PC-9 (cell line): ENCODE measurements at regions not wholly inside any gene's neighbourhood (a gene's known extent, or its start where the extent isn't known, plus 50 kb on each side); places are given as distances from the start of the nearest gene placed in this dataset.

Experiments
- BruUV-seq: library from RNA; stranded (reverse); fragments of 400-500 nt; replicated peaks from 2 replicates; lab custom pipeline; 2021; lab: Mats Ljungman, UMichigan
- CTCF ChIA-PET: fragments of 300-600 bp; sonication (Branson Sonifier 250); formaldehyde crosslinking; loops from one replicate; lab custom pipeline; 2022; ENCODE audit warnings: antibody characterized with exemption; lab: Charles Lee
- POLR2A ChIA-PET: fragments of 300-600 bp; sonication (Branson Sonifier 250); formaldehyde crosslinking; loops from one replicate; lab custom pipeline; 2022; ENCODE audit warnings: antibody characterized with exemption; ENCODE audit not compliant: unreplicated experiment; lab: Charles Lee
- DNase-seq, 2 experiments: peaks; one replicate each; pipeline versions ENCODE4 v3.0.0 to v3.0.0-alpha.2; 2015 to 2022; ENCODE audit warnings: mixed read lengths in 1 of 2
- H2AFZ ChIP-seq: fragments of 200-600 bp; sonication (generic); 2 replicates; pipeline ENCODE4 v1.8.1; 2017; ENCODE audit warnings: antibody characterized with exemption
- H3F3A ChIP-seq: fragments of 200-600 bp; sonication (generic); 2 replicates; pipeline ENCODE4 v1.8.1; 2017; ENCODE audit warnings: antibody characterized with exemption, mild to moderate bottlenecking, low read depth; ENCODE audit not compliant: insufficient read depth
- H3K27ac ChIP-seq: fragments of 200-600 bp; sonication (generic); 2 replicates; pipeline ENCODE4 v1.6.1; 2016; ENCODE audit warnings: mixed run types
- H3K27me3 ChIP-seq: fragments of 200-600 bp; sonication (generic); 2 replicates; pipeline ENCODE4 v1.6.1; 2016; ENCODE audit warnings: low read depth, mixed run types; ENCODE audit not compliant: insufficient read depth
- H3K36me3 ChIP-seq: fragments of 200-600 bp; sonication (generic); 2 replicates; pipeline ENCODE4 v1.6.1; 2016; ENCODE audit warnings: low read depth, mixed run types
- H3K4me1 ChIP-seq: fragments of 200-600 bp; sonication (generic); replicated peaks from 2 replicates; pipeline ENCODE4 v1.6.1; 2016; ENCODE audit warnings: mixed run types; ENCODE audit not compliant: insufficient read depth
- H3K4me2 ChIP-seq: fragments of 200-600 bp; sonication (generic); 2 replicates; pipeline ENCODE4 v1.6.1; 2017; ENCODE audit warnings: mixed run types
- H3K4me3 ChIP-seq: fragments of 200-600 bp; sonication (generic); 2 replicates; pipeline ENCODE4 v1.6.1; 2016; ENCODE audit warnings: mixed run types
- H3K79me2 ChIP-seq: fragments of 200-600 bp; sonication (generic); 2 replicates; pipeline ENCODE4 v1.6.1; 2017; ENCODE audit warnings: low read depth, mixed run types
- H3K9me2 ChIP-seq: fragments of 200-600 bp; sonication (generic); 2 replicates; pipeline ENCODE4 v1.8.1; 2017; ENCODE audit warnings: mild to moderate bottlenecking; ENCODE audit not compliant: insufficient read depth
- H3K9me3 ChIP-seq: fragments of 200-600 bp; sonication (generic); 2 replicates; pipeline ENCODE4 v1.8.1; 2016; ENCODE audit warnings: low read depth; ENCODE audit not compliant: insufficient read depth
- H4K20me1 ChIP-seq: fragments of 200-600 bp; sonication (generic); 2 replicates; pipeline ENCODE4 v1.8.1; 2017; ENCODE audit not compliant: insufficient read depth
- EZH2 ChIP-seq: fragments of 200-600 bp; sonication (generic); IDR thresholded peaks from 2 replicates; pipeline ENCODE4 v1.8.0; 2017; ENCODE audit warnings: antibody characterized with exemption, low read depth
- intact Hi-C: fragments of 100-400 bp; cut with micrococcal nuclease; formaldehyde crosslinking; loops from one replicate; pipeline ENCODE4 v1.10.0; 2022; ENCODE audit not compliant: unreplicated experiment
- TF ChIP-seq, protein P1 (sequence below): fragments of 200-600 bp; sonication (generic); conservative IDR thresholded peaks from 2 replicates; pipeline ENCODE4 v1.6.1; 2017; ENCODE audit warnings: mixed run types, antibody characterized with exemption, mild to moderate bottlenecking, moderate library complexity

DNA sequence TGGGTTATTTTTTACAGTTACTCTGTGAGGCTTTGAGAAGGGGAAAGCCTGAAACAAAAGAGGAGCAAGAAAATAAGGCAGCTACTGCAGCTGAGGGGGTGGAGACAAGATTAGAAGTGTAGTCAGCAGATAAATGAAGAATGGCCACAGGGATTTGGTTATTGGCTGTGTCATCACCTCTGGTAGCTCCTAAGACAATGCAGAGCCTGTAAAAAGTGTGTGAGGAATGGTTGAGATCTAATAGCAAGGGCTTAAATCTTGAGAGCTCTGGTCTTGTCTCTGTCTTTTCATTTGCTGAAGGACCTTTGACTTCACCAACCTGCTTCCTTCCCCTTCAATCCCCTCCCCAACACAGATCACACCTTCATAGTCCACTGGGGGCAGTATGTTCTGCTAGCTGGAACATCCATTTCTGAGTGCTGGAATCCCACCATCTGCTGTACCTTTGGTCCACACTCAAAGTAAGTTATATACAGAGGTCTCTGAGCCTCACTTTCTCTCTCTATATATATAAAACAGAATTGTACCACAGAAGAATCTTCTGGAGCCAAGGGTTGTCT, 213.7 kb upstream of the ZIC3 start:
- Histone ChIP-seq H3K9me2 (no peaks in the 10 kb centered on the region), H3F3A (no peaks in the 10 kb centered on the region), H4K20me1 (no peaks in the 10 kb centered on the region), H3K27me3 (no peaks in the 10 kb centered on the region), H3K36me3 (no peaks in the 10 kb centered on the region), H3K4me3 (no peak overlapping the region), H3K4me2 (no peak overlapping the region), H3K4me1 (no peaks in the 10 kb centered on the region), H3K9me3 (no peaks in the 10 kb centered on the region), H3K79me2 (no peaks in the 10 kb centered on the region), H3K27ac (no peak overlapping the region), H2AFZ (no peak overlapping the region)
- intact Hi-C loops: no loop called here
- POLR2A ChIA-PET: no interaction called here
- no peak for TF ChIP-seq EZH2
- TF ChIP-seq, protein P1, sequence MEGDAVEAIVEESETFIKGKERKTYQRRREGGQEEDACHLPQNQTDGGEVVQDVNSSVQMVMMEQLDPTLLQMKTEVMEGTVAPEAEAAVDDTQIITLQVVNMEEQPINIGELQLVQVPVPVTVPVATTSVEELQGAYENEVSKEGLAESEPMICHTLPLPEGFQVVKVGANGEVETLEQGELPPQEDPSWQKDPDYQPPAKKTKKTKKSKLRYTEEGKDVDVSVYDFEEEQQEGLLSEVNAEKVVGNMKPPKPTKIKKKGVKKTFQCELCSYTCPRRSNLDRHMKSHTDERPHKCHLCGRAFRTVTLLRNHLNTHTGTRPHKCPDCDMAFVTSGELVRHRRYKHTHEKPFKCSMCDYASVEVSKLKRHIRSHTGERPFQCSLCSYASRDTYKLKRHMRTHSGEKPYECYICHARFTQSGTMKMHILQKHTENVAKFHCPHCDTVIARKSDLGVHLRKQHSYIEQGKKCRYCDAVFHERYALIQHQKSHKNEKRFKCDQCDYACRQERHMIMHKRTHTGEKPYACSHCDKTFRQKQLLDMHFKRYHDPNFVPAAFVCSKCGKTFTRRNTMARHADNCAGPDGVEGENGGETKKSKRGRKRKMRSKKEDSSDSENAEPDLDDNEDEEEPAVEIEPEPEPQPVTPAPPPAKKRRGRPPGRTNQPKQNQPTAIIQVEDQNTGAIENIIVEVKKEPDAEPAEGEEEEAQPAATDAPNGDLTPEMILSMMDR: 0 out of 2 replicates have a peak, but pooled peaks have one; percentile 21
- CTCF ChIA-PET: no interaction called here
- DNase-seq: no peak
- no TSS peak for BruUV-seq

DNA sequence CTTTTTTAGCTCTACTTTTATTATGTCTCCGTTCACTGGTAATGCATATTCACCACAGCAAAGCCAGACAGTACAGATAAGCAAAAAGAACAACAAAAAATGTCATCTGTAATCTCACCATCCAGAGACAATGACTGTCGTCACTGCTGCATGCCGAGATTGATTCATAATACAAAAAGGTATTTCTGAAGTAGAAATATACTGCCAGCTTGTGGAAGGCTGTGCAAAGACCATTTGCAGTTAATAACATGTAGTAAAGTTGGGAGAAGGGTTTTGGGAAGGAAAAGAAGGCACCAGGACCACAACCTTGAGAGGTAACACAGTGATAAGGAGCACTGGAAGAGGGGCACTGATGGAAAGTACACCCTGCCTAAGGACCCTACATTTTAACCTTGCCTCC, 223.0 kb upstream of the ZIC3 start:
- H3K4me1 ChIP-seq: no peaks in the 10 kb centered on the region
- H3K9me2 ChIP-seq: no peaks in the 10 kb centered on the region
- TF ChIP-seq, protein P1: no peak
- no peak for TF ChIP-seq EZH2
- no TSS peak for BruUV-seq
- no peaks in the 10 kb centered on the region for H3K36me3 ChIP-seq
- no peaks in the 10 kb centered on the region for H4K20me1 ChIP-seq
- CTCF ChIA-PET: no interaction called here
- no peaks in the 10 kb centered on the region for H3F3A ChIP-seq
- no peaks in the 10 kb centered on the region; the same call in 1 of the 2 replicates for H3K27me3 ChIP-seq
- no peak overlapping the region for H3K27ac ChIP-seq
- H2AFZ ChIP-seq: no peak overlapping the region
- no peak overlapping the region for H3K4me3 ChIP-seq
- no peak for DNase-seq
- intact Hi-C loops: no loop called here
- H3K4me2 ChIP-seq: no peak overlapping the region
- H3K9me3 ChIP-seq: no peaks in the 10 kb centered on the region
- POLR2A ChIA-PET: no interaction called here
- no peaks in the 10 kb centered on the region for H3K79me2 ChIP-seq

DNA sequence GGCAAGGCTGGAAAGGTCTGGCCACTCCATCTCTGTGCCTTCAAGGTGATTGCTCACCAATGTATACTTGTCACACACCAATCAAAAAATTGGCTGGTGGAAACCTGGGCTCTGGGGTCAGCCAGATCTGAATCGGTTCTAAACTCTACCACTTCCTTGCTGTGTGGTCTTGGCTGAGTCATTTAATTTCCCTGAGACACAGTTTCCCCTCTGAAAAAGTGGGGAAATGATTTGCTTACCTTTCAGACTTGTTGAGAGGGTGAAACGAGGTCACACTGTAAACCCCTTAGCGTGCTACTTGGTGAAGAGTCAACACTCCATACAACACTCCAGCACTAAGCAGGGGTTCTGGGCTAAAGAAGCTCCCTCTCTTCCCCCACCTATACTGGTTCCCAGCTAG, 252.3 kb upstream of the ZIC3 start:
- no peak for DNase-seq
- no peaks in the 10 kb centered on the region for H3K36me3 ChIP-seq
- H3K4me2 ChIP-seq: no peak overlapping the region
- no peaks in the 10 kb centered on the region for H4K20me1 ChIP-seq
- no peaks in the 10 kb centered on the region for H3K9me2 ChIP-seq
- H3K27ac ChIP-seq: no peak overlapping the region
- H3K79me2 ChIP-seq: no peaks in the 10 kb centered on the region
- no peak overlapping the region for H3K4me3 ChIP-seq
- no TSS peak for BruUV-seq
- no peaks in the 10 kb centered on the region for H3K27me3 ChIP-seq
- TF ChIP-seq EZH2: no peak
- TF ChIP-seq, protein P1: no peak
- H3F3A ChIP-seq: no peaks in the 10 kb centered on the region
- CTCF ChIA-PET: no interaction called here
- intact Hi-C loops: no loop called here
- POLR2A ChIA-PET: no interaction called here
- no peaks in the 10 kb centered on the region for H3K9me3 ChIP-seq
- H3K4me1 ChIP-seq: no peaks in the 10 kb centered on the region
- no peak overlapping the region for H2AFZ ChIP-seq
